Fibroblast of skin of left quadriceps (primary cell): ENCODE measurements at regions not wholly inside any gene's neighbourhood (a gene's known extent, or its start where the extent isn't known, plus 50 kb on each side); places are given as distances from the start of the nearest gene placed in this dataset.

Experiments used
- DNase-seq, 2 experiments: peaks; one replicate each; pipeline ENCODE4 v3.0.0-alpha.2; 2013; ENCODE audit warnings: low read depth in 2 of 2

- DNase-seq = no peak
These were observed 221.3 kb upstream of the ASIC2 start for GRCh38 chr17:33514369-33514768.

DNA sequence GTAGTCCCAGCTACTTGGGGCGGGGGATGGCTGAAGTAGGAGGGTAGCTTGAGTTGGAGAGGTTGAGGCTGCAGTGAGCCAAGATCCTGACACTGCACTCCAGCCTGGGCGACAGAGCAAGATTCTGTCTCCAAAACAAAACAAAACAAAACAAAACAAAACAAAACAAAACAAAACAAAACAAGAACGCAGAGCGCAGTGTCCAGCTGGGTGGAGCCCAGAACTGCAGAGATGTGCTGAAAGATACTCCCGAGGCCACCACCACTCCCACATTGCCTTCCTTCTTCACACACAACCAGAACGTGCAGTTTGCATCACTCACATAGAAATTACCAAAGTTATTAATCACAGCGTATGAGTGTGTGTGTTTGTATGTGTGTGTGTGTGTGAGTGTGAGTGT lies 222.9 kb upstream of the ASIC2 start:
- no peak for DNase-seq

- no peak for DNase-seq
These were observed 223.6 kb upstream of the ASIC2 start for GRCh38 chr17:33516645-33517044.

- DNase-seq = no peak
These were observed 224.7 kb upstream of the ASIC2 start for GRCh38 chr17:33517746-33518145.

- no peak for DNase-seq
These were observed 226.6 kb upstream of the ASIC2 start for GRCh38 chr17:33519692-33520091.

DNA sequence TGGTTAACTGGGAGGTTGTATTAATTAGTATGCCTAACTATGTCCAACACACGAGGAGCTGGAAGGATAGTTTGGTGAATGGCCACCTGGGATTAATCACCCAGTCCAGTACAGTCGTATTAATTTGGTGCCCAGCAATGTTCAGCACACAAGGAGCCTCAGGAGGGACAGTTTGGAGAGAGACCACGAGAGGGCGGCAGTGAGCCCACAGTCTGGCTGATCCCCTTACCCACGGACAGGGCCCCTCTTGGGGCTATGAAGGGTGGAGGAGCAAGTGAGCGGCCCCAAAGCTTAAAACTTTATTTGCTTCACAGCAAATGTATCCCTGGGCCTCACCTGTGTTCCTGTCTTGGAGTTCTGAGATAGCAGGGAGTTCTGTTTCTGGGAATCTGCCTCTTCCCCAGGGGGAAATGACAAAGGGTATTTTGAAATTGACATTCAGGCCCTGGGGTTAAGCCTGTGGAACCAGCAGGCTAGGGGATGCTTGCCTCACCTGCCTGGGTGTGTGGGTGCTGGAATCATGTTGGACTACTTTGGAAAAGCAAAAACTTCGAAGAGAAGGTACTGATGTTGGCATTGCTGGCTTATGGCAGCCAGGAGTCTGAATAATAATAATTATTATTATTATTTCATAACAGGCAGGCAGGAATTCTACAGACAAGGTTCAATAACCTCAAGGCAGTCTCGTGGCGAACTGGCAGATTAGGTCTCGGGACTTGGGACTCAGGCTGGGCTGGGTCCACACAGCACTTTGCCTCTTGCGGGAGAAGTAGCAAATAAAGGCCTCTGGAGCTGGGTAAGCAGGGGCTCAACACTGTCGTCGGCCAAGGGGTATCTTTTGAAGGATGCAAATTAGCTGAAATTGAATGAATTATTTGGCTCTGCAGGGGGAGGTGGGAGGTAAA lies 227.6 kb upstream of the ASIC2 start:
- no peak for DNase-seq

DNA sequence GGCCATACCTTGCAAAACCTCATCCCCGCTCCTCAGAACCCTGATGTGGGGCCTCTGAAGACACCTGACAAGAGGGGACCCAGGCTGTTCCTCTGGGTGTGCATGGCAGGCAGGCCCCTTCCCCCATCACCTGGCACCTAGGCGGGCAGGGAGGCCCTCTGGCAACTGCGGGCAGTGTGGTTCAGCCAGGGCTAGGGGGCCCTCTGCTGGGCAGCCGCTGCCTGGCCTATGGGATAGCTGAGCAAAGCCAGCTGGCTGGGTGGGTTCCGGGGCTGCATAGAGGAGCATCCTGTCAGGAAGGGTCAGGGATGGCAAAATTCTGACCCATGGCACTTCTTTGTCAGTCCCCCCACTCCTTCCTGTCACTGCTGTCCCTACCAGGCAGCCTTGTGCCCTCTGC lies 228.7 kb upstream of the ASIC2 start:
- no peak for DNase-seq

DNA sequence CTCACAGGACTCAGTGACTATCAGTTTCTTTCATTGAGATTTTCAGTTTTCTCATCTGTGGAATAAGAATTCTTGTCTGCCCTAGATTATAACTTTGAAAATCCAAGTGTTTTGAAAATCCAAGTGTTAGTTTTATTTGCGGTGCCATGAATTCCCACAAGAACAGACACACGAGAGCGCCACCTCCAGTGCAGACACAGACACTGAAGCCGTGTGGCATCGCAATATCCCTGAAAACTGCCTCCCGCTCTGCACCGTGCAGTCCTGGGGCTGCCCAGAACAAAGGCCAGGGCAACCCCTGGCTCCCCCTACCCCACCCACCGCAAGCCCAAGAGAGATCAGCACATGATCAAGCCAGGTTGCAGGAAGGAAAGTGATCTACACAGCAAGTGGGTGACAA lies 229.5 kb upstream of the ASIC2 start:
- no peak for DNase-seq

DNA sequence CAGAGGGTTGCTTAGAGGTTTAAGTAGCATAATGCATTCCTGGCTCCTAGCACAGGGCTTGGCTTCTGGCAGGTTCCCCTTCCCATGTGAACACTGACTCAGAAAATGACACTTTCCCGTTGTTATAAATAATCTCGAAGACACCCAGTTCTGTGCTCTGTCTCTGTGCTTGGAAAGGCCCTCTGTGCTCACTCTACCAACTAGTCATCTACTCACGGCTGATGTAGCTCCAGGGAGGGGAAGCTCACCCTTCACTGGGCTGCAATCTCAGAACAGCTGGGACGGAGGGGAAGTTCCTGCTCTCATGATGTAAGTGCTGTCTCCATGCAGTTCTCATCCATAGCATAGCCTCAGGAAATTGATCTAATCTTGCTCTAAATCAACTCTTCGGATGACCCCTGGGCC lies 230.5 kb upstream of the ASIC2 start:
- no peak for DNase-seq

GRCh38 chr17:33525186-33525585 lies 232.1 kb upstream of the ASIC2 start:
- DNase-seq = no peak

DNA sequence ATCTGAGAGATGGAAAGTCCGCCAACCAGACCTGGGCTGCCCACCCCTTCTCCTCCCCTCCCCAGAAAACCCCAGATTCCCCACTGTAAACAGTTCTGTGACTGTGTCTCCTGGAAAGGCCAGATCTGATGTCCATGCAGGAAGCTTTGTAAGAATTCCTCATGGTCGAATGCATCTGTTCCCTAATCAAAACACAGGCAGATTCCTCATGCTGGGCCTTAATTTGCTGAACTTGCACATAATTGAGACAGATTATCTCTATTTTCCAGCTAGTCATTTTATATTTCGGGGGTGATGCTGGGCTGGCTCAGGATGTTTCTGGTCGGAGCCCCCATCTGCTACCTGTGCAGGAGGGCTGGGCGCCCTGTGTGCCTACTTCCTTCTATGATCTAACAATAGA lies 233.6 kb upstream of the ASIC2 start:
- no peak for DNase-seq

DNA sequence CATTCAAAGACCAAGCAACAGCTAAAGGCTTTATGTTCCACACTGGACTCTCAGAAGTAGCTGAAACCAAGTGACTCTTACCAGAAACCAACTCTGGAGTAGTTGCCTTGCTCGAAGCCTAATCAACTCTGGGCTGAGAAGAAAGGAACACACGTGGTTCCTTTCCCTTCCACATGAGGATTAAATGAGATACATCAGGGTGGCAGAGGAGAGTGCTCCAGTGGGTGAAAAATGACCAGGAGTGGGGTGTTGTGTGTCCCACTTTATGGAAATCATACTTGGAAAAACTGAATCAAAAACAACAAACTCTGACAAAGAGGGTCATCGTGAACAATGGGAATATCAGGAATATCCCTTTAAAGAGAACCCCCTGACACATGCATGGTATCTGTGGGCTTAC lies 234.2 kb upstream of the ASIC2 start:
- DNase-seq = no peak

- no peak for DNase-seq
These were observed 235.8 kb upstream of the ASIC2 start for GRCh38 chr17:33528846-33529245.

DNA sequence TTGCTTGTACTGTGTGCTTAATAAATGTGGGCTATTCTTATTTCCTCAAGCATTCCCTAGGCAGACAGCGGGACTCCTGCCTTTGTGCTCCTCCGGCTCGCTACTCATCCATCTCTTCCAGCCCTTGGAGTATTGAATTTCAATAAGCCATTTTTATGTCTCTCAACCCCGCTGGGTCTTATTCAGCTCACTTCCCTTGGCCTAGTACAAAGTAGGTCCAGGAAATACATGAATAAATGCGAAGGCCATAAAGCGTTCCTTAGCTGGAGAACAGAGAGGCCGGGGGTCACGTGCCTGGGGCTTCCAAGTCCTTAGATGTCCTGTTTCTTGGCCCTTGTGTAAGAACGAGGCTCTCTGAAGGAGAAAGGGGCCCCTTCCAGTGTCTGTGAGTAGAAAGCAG lies 236.7 kb upstream of the ASIC2 start:
- no peak for DNase-seq

DNA sequence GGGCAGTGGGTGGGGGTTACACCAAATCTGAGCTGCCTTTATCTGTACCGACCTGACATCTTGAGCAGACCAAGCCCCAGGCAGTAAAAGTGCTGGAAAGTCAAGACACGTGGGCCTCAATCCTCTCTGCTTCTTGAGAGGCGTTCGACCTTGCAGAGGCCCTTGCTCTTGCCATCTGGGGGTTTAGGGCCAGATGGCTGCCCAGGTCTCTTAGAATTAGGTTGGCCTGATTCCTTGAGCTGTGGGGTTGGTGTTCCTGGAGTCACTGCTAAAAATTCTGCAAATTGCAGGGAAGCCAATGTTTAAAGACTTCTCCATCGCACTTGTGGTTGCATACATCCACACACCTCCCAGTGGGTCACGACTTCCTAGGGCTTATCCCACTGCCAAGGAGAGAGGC lies 238.2 kb upstream of the ASIC2 start:
- no peak for DNase-seq

GRCh38 chr17:33534087-33534486 lies 241.0 kb upstream of the ASIC2 start:
- DNase-seq = no peak

DNA sequence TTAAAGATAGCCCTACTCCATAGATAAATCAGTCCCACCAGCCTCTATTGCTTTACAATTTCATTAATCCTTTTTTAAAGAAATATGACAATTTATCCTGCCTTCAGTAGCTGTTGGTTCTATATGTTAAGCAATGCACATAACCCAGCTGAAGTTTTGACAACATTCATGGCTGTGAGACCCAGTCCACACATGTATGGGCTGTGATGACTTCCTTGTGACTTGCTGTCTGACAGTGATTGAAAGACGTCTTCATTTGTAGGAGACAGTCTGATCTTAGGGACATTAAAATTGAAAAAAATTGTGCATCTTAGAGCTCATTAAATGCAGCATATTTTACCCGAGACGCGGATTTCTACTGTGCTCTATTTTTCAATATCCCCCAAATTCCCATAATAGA lies 252.0 kb upstream of the ASIC2 start:
- DNase-seq = no peak

GRCh38 chr17:33550261-33550660 lies 257.2 kb upstream of the ASIC2 start:
- no peak for DNase-seq

- no peak for DNase-seq
These were observed 258.0 kb upstream of the ASIC2 start for GRCh38 chr17:33551075-33551474.

GRCh38 chr17:33551911-33552310 lies 258.8 kb upstream of the ASIC2 start:
- DNase-seq = no peak

DNA sequence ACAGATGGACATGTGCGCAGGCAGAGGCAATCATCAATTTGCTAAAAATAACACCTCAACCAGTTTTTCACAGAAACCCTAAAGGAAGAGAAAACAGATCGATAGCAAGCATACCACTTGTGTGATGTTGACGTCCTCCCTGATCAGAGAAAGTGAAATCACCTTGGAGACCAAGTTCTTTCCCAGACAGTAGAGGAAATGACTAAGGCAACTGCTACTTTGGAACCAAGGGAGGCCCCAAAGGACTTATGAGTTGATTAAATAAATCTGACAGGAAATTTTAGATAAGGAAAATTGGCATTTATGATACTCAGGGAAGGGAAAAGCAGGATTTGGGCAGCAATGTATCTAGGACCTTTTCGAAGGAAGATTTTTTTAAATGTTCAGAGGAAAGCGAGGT lies 267.1 kb upstream of the ASIC2 start:
- DNase-seq = peak; percentile 5 to 7

GRCh38 chr17:33560871-33561270 lies 267.8 kb upstream of the ASIC2 start:
- no peak for DNase-seq

DNA sequence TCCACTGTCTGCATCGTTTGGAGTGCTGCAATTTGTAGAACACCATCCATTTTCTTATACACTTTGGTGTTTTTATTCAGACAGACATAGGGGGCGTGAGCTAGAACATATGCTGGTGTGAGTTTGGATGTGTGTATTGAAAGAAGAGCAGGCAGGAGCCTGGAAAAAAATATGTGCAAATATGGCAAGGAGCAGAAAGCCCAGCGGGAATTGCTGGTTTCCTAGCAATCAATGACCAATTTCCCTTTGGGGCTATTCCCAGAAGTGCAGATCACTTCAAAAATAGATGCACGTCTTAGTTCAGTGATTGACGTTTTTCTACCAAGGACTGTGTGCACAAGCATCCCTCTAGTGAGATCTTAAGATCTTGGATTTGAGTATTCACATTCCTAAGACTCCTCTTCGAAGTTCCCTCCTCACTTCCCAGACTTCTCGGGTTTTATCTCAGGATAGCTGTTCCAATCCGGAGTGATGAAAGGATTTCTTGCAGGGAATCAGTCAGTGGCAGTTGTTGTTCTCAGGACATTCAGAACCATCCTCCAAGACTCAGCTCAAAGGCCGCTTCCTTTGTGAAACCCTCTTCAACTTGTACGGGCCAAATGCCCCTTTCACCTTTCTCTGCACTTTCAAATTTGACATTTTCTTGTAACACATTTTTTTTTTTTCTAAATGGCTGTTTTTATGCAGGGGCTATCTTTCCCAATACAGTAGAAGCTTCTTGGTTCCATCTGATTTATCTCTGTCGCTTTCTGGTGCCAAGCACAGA lies 268.7 kb upstream of the ASIC2 start:
- DNase-seq = no peak
